Progenitor cell of endocrine pancreas (in vitro differentiated cells): ENCODE measurements at regions not wholly inside any gene's neighbourhood (a gene's known extent, or its start where the extent isn't known, plus 50 kb on each side); places are given as distances from the start of the nearest gene placed in this dataset.
"Not testable (repeated sequence)": the region's sequence is repeated elsewhere in the genome, so short reads cannot be mapped to it uniquely, and the experiment has no call there.

Source experiments
- DNase-seq: peaks from one replicate; pipeline ENCODE4 v3.0.0; 2021; ENCODE audit warnings: low spot score; ENCODE audit not compliant: unreplicated experiment
- H3K27ac Mint-ChIP-seq: 2 replicates; pipeline ENCODE4 v1.8.0; 2021; ENCODE audit warnings: mild to moderate bottlenecking, moderate library complexity, mixed read lengths
- H3K27me3 Mint-ChIP-seq: 2 replicates; pipeline ENCODE4 v1.8.0; 2021; ENCODE audit warnings: mixed read lengths
- H3K36me3 Mint-ChIP-seq: 2 replicates; pipeline ENCODE4 v1.8.0; 2022; ENCODE audit warnings: mixed read lengths; ENCODE audit not compliant: insufficient read depth
- H3K4me1 Mint-ChIP-seq: 2 replicates; pipeline ENCODE4 v1.8.0; 2021; ENCODE audit warnings: low read depth, mixed read lengths
- H3K4me3 Mint-ChIP-seq: 2 replicates; pipeline ENCODE4 v1.8.0; 2021; ENCODE audit warnings: low read depth, mild to moderate bottlenecking, moderate library complexity, mixed read lengths
- H3K9me3 Mint-ChIP-seq: 2 replicates; pipeline ENCODE4 v1.8.0; 2021; ENCODE audit warnings: low read depth, mixed read lengths
- TF ChIP-seq, protein P1 (sequence below): fragments of 200-600 bp; sonication (generic); IDR thresholded peaks from one replicate; pipeline ENCODE4 v1.5.0; 2021; ENCODE audit warnings: antibody characterized with exemption, mild to moderate bottlenecking; ENCODE audit not compliant: unreplicated experiment

DNA sequence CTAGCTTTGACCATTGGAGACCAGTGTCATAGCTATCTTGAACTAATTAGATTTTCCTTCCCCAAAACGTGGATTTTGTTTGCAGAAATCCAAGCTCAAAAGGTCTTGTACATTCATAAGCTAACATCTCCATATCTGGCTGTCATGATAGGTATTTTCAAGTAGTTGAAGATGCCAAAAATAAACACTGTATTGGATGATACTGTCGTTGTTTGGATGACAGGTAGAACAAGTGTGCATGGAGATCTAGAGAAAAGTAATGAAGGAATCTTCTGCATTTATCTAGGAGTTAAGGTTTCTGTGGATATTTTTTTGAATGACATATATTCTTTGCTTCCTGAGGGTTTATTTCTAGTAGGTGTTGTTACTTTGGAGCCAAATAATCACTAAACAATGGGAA, 1696.1 kb downstream of the SI start:
- TF ChIP-seq, protein P1, sequence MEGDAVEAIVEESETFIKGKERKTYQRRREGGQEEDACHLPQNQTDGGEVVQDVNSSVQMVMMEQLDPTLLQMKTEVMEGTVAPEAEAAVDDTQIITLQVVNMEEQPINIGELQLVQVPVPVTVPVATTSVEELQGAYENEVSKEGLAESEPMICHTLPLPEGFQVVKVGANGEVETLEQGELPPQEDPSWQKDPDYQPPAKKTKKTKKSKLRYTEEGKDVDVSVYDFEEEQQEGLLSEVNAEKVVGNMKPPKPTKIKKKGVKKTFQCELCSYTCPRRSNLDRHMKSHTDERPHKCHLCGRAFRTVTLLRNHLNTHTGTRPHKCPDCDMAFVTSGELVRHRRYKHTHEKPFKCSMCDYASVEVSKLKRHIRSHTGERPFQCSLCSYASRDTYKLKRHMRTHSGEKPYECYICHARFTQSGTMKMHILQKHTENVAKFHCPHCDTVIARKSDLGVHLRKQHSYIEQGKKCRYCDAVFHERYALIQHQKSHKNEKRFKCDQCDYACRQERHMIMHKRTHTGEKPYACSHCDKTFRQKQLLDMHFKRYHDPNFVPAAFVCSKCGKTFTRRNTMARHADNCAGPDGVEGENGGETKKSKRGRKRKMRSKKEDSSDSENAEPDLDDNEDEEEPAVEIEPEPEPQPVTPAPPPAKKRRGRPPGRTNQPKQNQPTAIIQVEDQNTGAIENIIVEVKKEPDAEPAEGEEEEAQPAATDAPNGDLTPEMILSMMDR, result no peak
- Mint-ChIP-seq H3K4me1 (no peaks in the 10 kb centered on the region), H3K27ac (no peak overlapping the region), H3K4me3 (no peak overlapping the region), H3K36me3 (no peaks in the 10 kb centered on the region), H3K9me3 (no peaks in the 10 kb centered on the region), H3K27me3 (no peaks in the 10 kb centered on the region)
- DNase-seq, result no peak

DNA sequence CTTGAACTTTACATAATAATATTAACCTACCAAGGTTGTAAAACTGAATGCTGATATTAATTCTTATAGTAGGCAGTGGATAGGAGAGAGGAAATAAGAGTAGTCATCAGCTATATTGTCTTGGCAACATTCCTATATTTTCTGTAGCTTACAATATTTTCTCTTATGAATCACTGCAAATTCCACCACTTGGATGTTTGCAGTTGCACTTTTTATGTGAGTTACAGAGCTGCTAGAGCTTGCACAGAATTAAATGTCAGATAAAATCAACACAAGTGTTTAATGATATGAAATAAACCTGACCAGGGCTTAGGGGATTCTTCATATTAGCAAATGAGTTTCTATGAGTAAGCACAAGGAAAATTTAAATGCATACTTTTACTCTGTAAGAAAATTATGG, 1710.1 kb downstream of the SI start:
- H3K27ac Mint-ChIP-seq, result no peak overlapping the region
- no peak overlapping the region for H3K4me3 Mint-ChIP-seq
- TF ChIP-seq, protein P1, result no peak
- no peaks in the 10 kb centered on the region for H3K27me3 Mint-ChIP-seq
- H3K4me1 Mint-ChIP-seq, result no peaks in the 10 kb centered on the region
- peaks cover 4% of the 10 kb centered on the region for H3K9me3 Mint-ChIP-seq
- no peaks in the 10 kb centered on the region for H3K36me3 Mint-ChIP-seq
- DNase-seq, result no peak

DNA sequence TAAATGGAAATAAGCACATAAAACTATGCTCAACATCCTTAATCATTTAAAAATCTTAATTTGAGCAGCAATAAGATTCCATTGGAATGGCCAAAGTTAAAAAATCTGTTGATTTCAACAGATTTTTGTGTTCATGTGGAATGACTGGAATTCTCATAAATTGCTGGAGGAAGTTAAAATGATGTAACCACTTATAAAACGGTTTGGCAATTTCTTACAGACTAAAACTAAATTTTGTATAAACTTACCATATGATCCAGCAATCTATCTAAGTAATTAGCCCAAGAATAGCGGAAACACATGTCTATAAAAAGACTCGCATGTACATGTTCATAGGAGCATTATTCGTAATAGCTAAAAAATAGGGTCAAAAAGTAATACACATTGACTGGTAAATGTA, 1713.6 kb downstream of the SI start:
- no peaks in the 10 kb centered on the region for H3K4me1 Mint-ChIP-seq
- no peaks in the 10 kb centered on the region for H3K27me3 Mint-ChIP-seq
- TF ChIP-seq, protein P1, result no peak
- H3K4me3 Mint-ChIP-seq, result no peak overlapping the region
- DNase-seq, result no peak
- peaks cover 4% of the 10 kb centered on the region for H3K9me3 Mint-ChIP-seq
- H3K36me3 Mint-ChIP-seq, result no peaks in the 10 kb centered on the region
- no peak overlapping the region for H3K27ac Mint-ChIP-seq

DNA sequence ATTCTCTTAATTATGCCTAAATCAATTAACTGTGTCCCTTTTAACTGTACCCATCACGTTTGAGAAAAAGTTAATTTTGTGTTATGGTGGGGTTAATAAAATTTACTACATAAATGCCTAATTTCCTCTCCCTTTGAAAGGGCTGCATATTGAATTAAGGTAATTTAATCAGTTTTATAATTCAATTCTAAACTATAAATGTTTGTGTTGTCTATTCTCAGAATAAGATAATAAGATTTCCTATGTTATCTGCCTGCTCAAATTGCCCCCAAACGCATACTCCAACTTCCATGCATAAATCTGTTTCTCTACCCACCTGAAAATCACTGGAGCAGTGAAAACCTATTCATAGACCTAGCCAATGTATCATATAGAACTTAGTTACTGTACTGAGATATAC, 1716.1 kb downstream of the SI start:
- Mint-ChIP-seq H3K36me3 (no peaks in the 10 kb centered on the region), H3K4me1 (no peaks in the 10 kb centered on the region), H3K9me3 (peaks cover 4% of the 10 kb centered on the region), H3K27me3 (no peaks in the 10 kb centered on the region), H3K4me3 (no peak overlapping the region), H3K27ac (no peak overlapping the region)
- no peak for DNase-seq
- TF ChIP-seq, protein P1, result no peak

DNA sequence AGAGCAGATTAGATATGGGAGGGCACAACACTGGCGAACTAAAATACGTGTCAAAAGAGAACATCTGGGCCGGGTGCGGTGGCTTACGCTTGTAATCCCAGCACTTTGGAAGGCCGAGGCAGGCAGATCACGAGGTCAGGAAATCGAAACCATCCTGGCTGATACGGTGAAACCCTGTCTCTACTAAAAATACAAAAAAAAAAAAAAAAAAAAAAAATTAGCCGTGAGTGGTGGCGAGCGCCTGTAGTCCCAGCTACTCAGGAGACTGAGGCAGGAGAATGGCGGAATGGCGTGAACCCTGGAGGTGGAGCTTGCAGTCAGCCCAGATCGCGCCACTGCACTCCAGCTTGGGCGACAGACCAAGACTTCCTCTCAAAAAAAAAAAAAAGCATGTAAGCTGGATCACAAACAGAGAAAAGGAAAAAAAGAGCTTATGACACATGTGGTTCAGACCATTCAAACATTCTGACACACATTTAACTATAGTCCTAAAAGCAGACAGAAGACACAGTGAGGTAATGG, 1716.9 kb downstream of the SI start:
- not testable (repeated sequence) for H3K36me3 Mint-ChIP-seq, H3K27ac Mint-ChIP-seq, H3K27me3 Mint-ChIP-seq, H3K9me3 Mint-ChIP-seq, DNase-seq, H3K4me1 Mint-ChIP-seq, H3K4me3 Mint-ChIP-seq

DNA sequence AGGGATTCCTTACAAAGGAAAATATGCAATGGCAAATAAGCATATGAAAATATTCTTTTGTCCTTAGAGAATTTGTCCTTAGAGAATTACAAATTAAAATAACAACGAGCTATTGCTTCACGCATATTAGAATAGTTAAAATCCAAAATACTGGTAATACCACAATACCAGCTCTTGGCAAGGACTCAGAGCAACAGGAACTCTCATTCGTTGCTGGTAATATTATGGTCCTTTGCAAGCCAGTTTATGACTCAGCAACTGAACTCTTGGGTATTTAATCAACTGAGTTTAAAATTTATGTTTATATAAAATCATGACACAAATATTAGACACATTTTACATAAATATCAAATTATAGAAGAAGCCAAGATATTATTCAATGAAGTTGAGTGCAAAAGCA, 1730.4 kb downstream of the SI start:
- TF ChIP-seq, protein P1, result no peak
- no peaks in the 10 kb centered on the region for H3K36me3 Mint-ChIP-seq
- no peak overlapping the region for H3K27ac Mint-ChIP-seq
- no peaks in the 10 kb centered on the region for H3K4me1 Mint-ChIP-seq
- H3K27me3 Mint-ChIP-seq, result no peaks in the 10 kb centered on the region
- no peak for DNase-seq
- H3K4me3 Mint-ChIP-seq, result no peak overlapping the region
- peaks cover under 1% of the 10 kb centered on the region for H3K9me3 Mint-ChIP-seq
